SU-DHL-6 (cell line): ENCODE measurements at regions not wholly inside any gene's neighbourhood (a gene's known extent, or its start where the extent isn't known, plus 50 kb on each side); places are given as distances from the start of the nearest gene placed in this dataset.

ENCODE experiments used
- CTCF ChIP-seq: fragments of 200-600 bp; sonication (generic); IDR thresholded peaks from one replicate; pipeline ENCODE4 v1.5.1; 2017; ENCODE audit warnings: antibody characterized with exemption, mild to moderate bottlenecking, low read length, moderate library complexity; ENCODE audit not compliant: insufficient read depth, poor library complexity, severe bottlenecking
- EZH2phosphoT487 ChIP-seq: fragments of 200-600 bp; sonication (generic), shearing (Covaris generic); conservative IDR thresholded peaks from 2 replicates; pipeline ENCODE4 v1.6.1; 2018; ENCODE audit warnings: mild to moderate bottlenecking, antibody characterized with exemption, low read length, moderate library complexity, mixed read lengths

- no peak for TF ChIP-seq CTCF
- no peak for TF ChIP-seq EZH2phosphoT487
These were observed 138.8 kb downstream of the SMAD6 start for GRCh38 chr15:66840615-66841390.
